OCI-LY3 (cell line): ENCODE measurements at regions not wholly inside any gene's neighbourhood (a gene's known extent, or its start where the extent isn't known, plus 50 kb on each side); places are given as distances from the start of the nearest gene placed in this dataset.
"Not testable (repeated sequence)": the region's sequence is repeated elsewhere in the genome, so short reads cannot be mapped to it uniquely, and the experiment has no call there.

Experiments used
- H2AFZ ChIP-seq: fragments of 200-600, 300-600 bp; shearing (Covaris generic); 2 replicates; pipeline ENCODE4 v1.6.0; 2014; ENCODE audit warnings: antibody characterized with exemption, low read depth, low read length
- H3K27ac ChIP-seq: fragments of 200-600, 300-600 bp; sonication (generic); 2 replicates; pipeline ENCODE4 v1.5.1; 2014; ENCODE audit warnings: mild to moderate bottlenecking, low read length, moderate library complexity, mixed read lengths
- H3K27me3 ChIP-seq: fragments of 200-600, 300-600 bp; sonication (generic); 2 replicates; pipeline ENCODE4 v1.6.1; 2014; ENCODE audit warnings: low read depth, low read length, mixed read lengths
- H3K36me3 ChIP-seq: fragments of 200-600, 300-600 bp; sonication (generic); replicated peaks from 2 replicates; pipeline ENCODE3; 2014; ENCODE audit warnings: low read depth, low read length, mixed read lengths
- H3K4me1 ChIP-seq: fragments of 300-600, 200-600 bp; sonication (generic); 2 replicates; pipeline ENCODE4 v1.6.1; 2014; ENCODE audit warnings: low read length, mixed read lengths
- H3K4me2 ChIP-seq: fragments of 200-600, 300-600 bp; sonication (generic); 2 replicates; pipeline ENCODE4 v1.6.1; 2014; ENCODE audit warnings: low read length, mixed read lengths
- H3K4me3 ChIP-seq: fragments of 300-600, 200-600 bp; sonication (generic); 2 replicates; pipeline ENCODE4 v1.5.1; 2014; ENCODE audit warnings: antibody characterized with exemption, mild to moderate bottlenecking, low read length, moderate library complexity
- H3K79me2 ChIP-seq: fragments of 300-600, 200-600 bp; shearing (Covaris generic); 2 replicates; pipeline ENCODE4 v1.6.1; 2014; ENCODE audit warnings: mild to moderate bottlenecking, low read length, mixed read lengths
- H3K9ac ChIP-seq: fragments of 300-600, 200-600 bp; shearing (Covaris generic); 2 replicates; pipeline ENCODE4 v1.6.0; 2014; ENCODE audit warnings: mild to moderate bottlenecking, low read length, moderate library complexity
- H3K9me3 ChIP-seq: fragments of 200-600, 300-600 bp; shearing (Covaris generic); 2 replicates; pipeline ENCODE4 v1.6.1; 2014; ENCODE audit warnings: low read length, mixed read lengths; ENCODE audit not compliant: insufficient read depth
- H4K20me1 ChIP-seq: fragments of 200-600, 300-600 bp; sonication (generic); 2 replicates; pipeline ENCODE4 v1.6.1; 2016; ENCODE audit warnings: low read length, mixed read lengths; ENCODE audit not compliant: insufficient read depth
- EZH2phosphoT487 ChIP-seq: fragments of 200-600 bp; shearing (Covaris generic); IDR thresholded peaks from 2 replicates; pipeline ENCODE4 v1.6.1; 2018; ENCODE audit warnings: antibody characterized with exemption, mixed run types, low read depth
- TF ChIP-seq, protein P1 (sequence below): fragments of 200-600, 300-600 bp; sonication (generic); IDR thresholded peaks from 2 replicates; pipeline ENCODE4 v1.5.1; 2014; ENCODE audit warnings: antibody characterized with exemption, low read length, low read depth

DNA sequence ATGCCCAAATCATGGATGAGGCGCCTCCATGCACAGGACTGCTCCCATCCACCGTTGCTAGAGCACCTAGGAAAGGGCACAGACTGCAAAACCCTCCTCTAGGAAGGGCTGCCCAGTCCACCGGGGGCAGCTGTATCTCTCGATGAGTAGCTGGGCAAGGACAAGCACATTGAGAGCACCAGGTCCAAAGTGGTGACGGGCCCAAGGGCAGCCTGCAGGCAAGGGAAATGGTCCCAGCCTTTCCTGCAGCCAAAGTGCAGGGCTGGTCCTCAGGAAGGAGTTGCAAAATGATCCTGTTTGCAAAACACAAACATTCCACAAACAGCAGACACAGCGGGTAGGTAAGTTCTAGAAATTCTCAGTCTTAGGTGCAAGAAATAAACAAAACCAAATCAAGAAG is 158.8 kb downstream of the IGLL1 start:
- H3K9me3 ChIP-seq, H3K27ac ChIP-seq, H3K36me3 ChIP-seq, H3K9ac ChIP-seq, H3K4me1 ChIP-seq, H3K4me3 ChIP-seq, H3K79me2 ChIP-seq, H3K4me2 ChIP-seq, H2AFZ ChIP-seq, H4K20me1 ChIP-seq, H3K27me3 ChIP-seq: not testable (repeated sequence)

- no peaks in the 10 kb centered on the region for H3K79me2 ChIP-seq
- no peaks in the 10 kb centered on the region for H3K36me3 ChIP-seq
- no peak overlapping the region for H3K9ac ChIP-seq
- no peaks in the 10 kb centered on the region for H4K20me1 ChIP-seq
- H2AFZ ChIP-seq = no peak overlapping the region
- no peaks in the 10 kb centered on the region for H3K4me1 ChIP-seq
- H3K27ac ChIP-seq = no peak overlapping the region
- H3K27me3 ChIP-seq = peaks cover 9% of the 10 kb centered on the region; the same call in 1 of the 2 replicates
- no peak overlapping the region for H3K4me3 ChIP-seq
- no peaks in the 10 kb centered on the region for H3K9me3 ChIP-seq
- no peak overlapping the region for H3K4me2 ChIP-seq
- TF ChIP-seq, protein P1, sequence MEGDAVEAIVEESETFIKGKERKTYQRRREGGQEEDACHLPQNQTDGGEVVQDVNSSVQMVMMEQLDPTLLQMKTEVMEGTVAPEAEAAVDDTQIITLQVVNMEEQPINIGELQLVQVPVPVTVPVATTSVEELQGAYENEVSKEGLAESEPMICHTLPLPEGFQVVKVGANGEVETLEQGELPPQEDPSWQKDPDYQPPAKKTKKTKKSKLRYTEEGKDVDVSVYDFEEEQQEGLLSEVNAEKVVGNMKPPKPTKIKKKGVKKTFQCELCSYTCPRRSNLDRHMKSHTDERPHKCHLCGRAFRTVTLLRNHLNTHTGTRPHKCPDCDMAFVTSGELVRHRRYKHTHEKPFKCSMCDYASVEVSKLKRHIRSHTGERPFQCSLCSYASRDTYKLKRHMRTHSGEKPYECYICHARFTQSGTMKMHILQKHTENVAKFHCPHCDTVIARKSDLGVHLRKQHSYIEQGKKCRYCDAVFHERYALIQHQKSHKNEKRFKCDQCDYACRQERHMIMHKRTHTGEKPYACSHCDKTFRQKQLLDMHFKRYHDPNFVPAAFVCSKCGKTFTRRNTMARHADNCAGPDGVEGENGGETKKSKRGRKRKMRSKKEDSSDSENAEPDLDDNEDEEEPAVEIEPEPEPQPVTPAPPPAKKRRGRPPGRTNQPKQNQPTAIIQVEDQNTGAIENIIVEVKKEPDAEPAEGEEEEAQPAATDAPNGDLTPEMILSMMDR = no peak
- TF ChIP-seq EZH2phosphoT487 = no peak
These were observed 160.2 kb downstream of the IGLL1 start for GRCh38 chr22:23419931-23420330.

DNA sequence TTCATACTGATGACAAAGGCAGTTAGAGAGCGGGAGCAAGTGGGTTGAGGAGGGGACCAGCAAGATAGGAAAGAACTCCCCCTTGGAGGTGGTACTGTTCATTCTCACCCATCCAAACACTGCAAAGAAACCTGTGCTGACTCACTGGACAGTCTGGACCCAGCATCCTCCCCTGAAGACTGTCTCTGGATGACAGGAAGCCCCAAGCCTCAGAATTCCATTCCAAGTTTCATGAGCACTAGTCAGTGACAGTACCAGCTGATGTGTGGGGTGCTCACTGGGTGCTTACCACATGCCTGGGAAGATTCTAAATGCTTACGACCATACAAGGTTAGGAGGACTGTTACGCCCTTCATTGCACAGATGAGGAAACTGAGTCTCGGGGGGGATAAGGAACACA is 160.9 kb downstream of the IGLL1 start:
- TF ChIP-seq EZH2phosphoT487 = no peak
- TF ChIP-seq, protein P1 = no peak

GRCh38 chr22:23418159-23418788 is 161.8 kb downstream of the IGLL1 start:
- Histone ChIP-seq H4K20me1 (no peaks in the 10 kb centered on the region), H3K9ac (no peak overlapping the region), H3K36me3 (no peaks in the 10 kb centered on the region), H3K27me3 (peaks cover 9% of the 10 kb centered on the region; the same call in 1 of the 2 replicates), H3K4me3 (no peak overlapping the region), H2AFZ (no peak overlapping the region), H3K27ac (no peak overlapping the region), H3K4me1 (no peaks in the 10 kb centered on the region), H3K4me2 (no peak overlapping the region), H3K9me3 (no peaks in the 10 kb centered on the region), H3K79me2 (no peaks in the 10 kb centered on the region)
- TF ChIP-seq, protein P1 = no peak
- TF ChIP-seq EZH2phosphoT487 = no peak

More for the DNA sequence above, 160.9 kb downstream of the IGLL1 start:
- no peaks in the 10 kb centered on the region for H3K9me3 ChIP-seq
- H3K79me2 ChIP-seq = no peaks in the 10 kb centered on the region
- H3K27me3 ChIP-seq = peaks cover 9% of the 10 kb centered on the region; the same call in 1 of the 2 replicates
- H3K36me3 ChIP-seq = no peaks in the 10 kb centered on the region
- H3K9ac ChIP-seq = no peak overlapping the region
- no peaks in the 10 kb centered on the region for H3K4me1 ChIP-seq
- H3K4me2 ChIP-seq = no peak overlapping the region
- H2AFZ ChIP-seq = no peak overlapping the region
- H3K27ac ChIP-seq = no peak overlapping the region
- no peak overlapping the region for H3K4me3 ChIP-seq
- H4K20me1 ChIP-seq = no peaks in the 10 kb centered on the region

DNA sequence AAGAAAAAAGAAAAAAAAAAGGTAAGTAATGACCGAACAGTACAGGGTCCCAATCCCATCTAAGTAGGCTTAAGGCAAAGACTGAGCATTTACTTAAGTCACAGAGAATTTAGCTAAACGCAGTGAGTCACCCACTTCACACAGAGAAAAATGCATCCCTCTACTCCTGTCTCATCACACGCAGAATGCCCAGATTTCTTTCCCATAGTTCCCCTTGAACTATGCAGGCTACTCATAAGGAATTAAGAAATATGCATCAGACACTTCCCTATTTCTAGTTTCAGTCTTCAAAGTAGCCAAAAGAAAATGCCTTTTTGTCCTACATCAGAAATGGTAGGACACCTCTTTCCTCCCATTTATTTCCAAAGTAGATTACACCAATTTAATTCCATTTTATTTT is 162.8 kb downstream of the IGLL1 start:
- H3K27ac ChIP-seq, H4K20me1 ChIP-seq, H2AFZ ChIP-seq, H3K4me2 ChIP-seq, H3K4me1 ChIP-seq, H3K4me3 ChIP-seq, H3K79me2 ChIP-seq, H3K9me3 ChIP-seq, H3K36me3 ChIP-seq, H3K9ac ChIP-seq: not testable (repeated sequence)
- peaks cover 15% of the 10 kb centered on the region for H3K27me3 ChIP-seq

DNA sequence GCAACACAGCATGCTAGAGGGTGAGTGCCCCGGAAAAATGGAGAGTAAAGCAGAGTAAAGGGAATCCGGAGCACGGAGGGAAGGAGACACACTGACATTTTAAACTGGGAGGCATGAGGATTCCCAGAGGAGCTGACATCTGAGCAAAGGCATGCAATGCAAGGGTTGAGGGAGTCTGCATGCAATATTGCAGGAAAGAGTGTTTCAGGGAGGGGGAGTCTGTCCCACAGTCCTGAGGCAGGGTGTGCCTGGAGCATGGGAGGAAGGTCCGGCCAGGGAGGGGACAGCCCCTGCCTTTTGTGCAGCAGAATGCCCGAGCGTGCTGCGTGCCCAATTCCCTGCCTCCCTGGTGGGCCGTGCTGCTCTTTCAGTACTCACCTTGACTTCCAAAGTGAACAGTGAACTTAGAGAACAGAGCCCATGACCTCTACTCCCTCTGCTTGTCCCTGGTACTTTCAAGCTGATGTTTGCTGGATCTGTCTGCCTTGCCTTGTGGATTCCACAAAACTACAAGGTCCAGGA is 163.9 kb downstream of the IGLL1 start:
- H4K20me1 ChIP-seq, H3K4me3 ChIP-seq, H3K36me3 ChIP-seq, H3K27ac ChIP-seq, H3K9ac ChIP-seq, H2AFZ ChIP-seq, H3K79me2 ChIP-seq, H3K4me2 ChIP-seq, H3K9me3 ChIP-seq, H3K4me1 ChIP-seq: not testable (repeated sequence)
- peaks cover 20% of the 10 kb centered on the region for H3K27me3 ChIP-seq
